MCF 10A (cell line): ENCODE measurements at regions not wholly inside any gene's neighbourhood (a gene's known extent, or its start where the extent isn't known, plus 50 kb on each side); places are given as distances from the start of the nearest gene placed in this dataset.

ENCODE experiments used
- BruUV-seq: library from RNA; stranded (reverse); fragments of 400-500 nt; replicated peaks from 2 replicates; lab custom pipeline; 2021; lab: Mats Ljungman, UMichigan
- CTCF ChIA-PET: fragments of 300-600 bp; sonication (Branson Sonifier 250); formaldehyde crosslinking; extraction: SDS; loops from one replicate; lab custom pipeline; 2021; ENCODE audit warnings: antibody characterized with exemption, inconsistent platforms; lab: Yijun Ruan, JAX
- POLR2A ChIA-PET: fragments of 300-600, 350-650 bp; sonication (Branson Sonifier 250); formaldehyde crosslinking; extraction: SDS; loops from one replicate; lab custom pipeline; 2020; ENCODE audit warnings: antibody characterized with exemption, inconsistent platforms; lab: Yijun Ruan, JAX
- DNase-seq: peaks from one replicate; pipeline ENCODE4 v3.0.0-alpha.2; 2018; ENCODE audit not compliant: unreplicated experiment
- H3K27ac Mint-ChIP-seq: one replicate; pipeline ENCODE4 v1.8.0; 2022; ENCODE audit warnings: mild to moderate bottlenecking, low read depth, mixed read lengths; ENCODE audit not compliant: unreplicated experiment
- H3K27me3 Mint-ChIP-seq: one replicate; pipeline ENCODE4 v1.8.0; 2022; ENCODE audit warnings: mixed read lengths; ENCODE audit not compliant: insufficient read depth, unreplicated experiment
- H3K36me3 Mint-ChIP-seq: one replicate; pipeline ENCODE4 v1.8.0; 2022; ENCODE audit warnings: mild to moderate bottlenecking, moderate library complexity, mixed read lengths; ENCODE audit not compliant: insufficient read depth, unreplicated experiment
- H3K4me1 Mint-ChIP-seq: one replicate; pipeline ENCODE4 v1.8.0; 2022; ENCODE audit warnings: mixed read lengths; ENCODE audit not compliant: insufficient read depth, unreplicated experiment
- H3K4me3 Mint-ChIP-seq: one replicate; pipeline ENCODE4 v1.8.0; 2022; ENCODE audit warnings: mild to moderate bottlenecking, moderate library complexity, mixed read lengths; ENCODE audit not compliant: unreplicated experiment
- H3K9me3 Mint-ChIP-seq: one replicate; pipeline ENCODE4 v1.8.0; 2022; ENCODE audit warnings: mixed read lengths; ENCODE audit not compliant: unreplicated experiment
- CTCF ChIP-seq: fragments of 200-600 bp; IDR thresholded peaks from one replicate; pipeline ENCODE4 v1.8.0; 2022; ENCODE audit warnings: antibody characterized with exemption, mild to moderate bottlenecking; ENCODE audit not compliant: unreplicated experiment
- intact Hi-C: fragments of 100-400 bp; cut with micrococcal nuclease; formaldehyde crosslinking; loops from 2 replicates; pipeline ENCODE4 v1.14.1; 2022

GRCh38 chr1:82870332-82870731 is 1069.6 kb downstream of the ADGRL2 start:
- H3K27ac Mint-ChIP-seq: no peak overlapping the region
- no peak for TF ChIP-seq CTCF
- intact Hi-C loops: no loop called here
- no peak overlapping the region for H3K4me3 Mint-ChIP-seq
- ChIA-PET POLR2A (interaction anchor here (0.6 kb wide), 1 partner anchor 104 kb away, joined by 3 read pairs; no protein-coding TSS in a partner anchor), CTCF (interaction anchor here (0.6 kb wide), 2 partner anchors 175 to 456 kb away, joined by 3 to 5 read pairs; no protein-coding TSS in a partner anchor)
- H3K9me3 Mint-ChIP-seq: no peaks in the 10 kb centered on the region
- BruUV-seq: no TSS peak
- no peaks in the 10 kb centered on the region for H3K36me3 Mint-ChIP-seq
- H3K4me1 Mint-ChIP-seq: no peaks in the 10 kb centered on the region
- no peak for DNase-seq
- no peaks in the 10 kb centered on the region for H3K27me3 Mint-ChIP-seq

- intact Hi-C loops: no loop called here
- Mint-ChIP-seq H3K36me3 (peaks cover 7% of the 10 kb centered on the region), H3K27ac (no peak overlapping the region), H3K4me1 (no peaks in the 10 kb centered on the region), H3K27me3 (no peaks in the 10 kb centered on the region), H3K4me3 (no peak overlapping the region), H3K9me3 (no peaks in the 10 kb centered on the region)
- TF ChIP-seq CTCF: no peak
- BruUV-seq: no TSS peak
- POLR2A ChIA-PET: no interaction called here
- no peak for DNase-seq
- CTCF ChIA-PET: no interaction called here
Observed at GRCh38 chr1:82867781-82868180, 1067.0 kb downstream of the ADGRL2 start.

- Mint-ChIP-seq H3K4me3 (no peak overlapping the region), H3K27ac (no peak overlapping the region), H3K4me1 (no peaks in the 10 kb centered on the region), H3K27me3 (no peaks in the 10 kb centered on the region), H3K36me3 (peaks cover 7% of the 10 kb centered on the region), H3K9me3 (no peaks in the 10 kb centered on the region)
- POLR2A ChIA-PET: interaction anchor here (0.5 kb wide), 1 partner anchor 32 kb away, joined by 3 read pairs; no protein-coding TSS in a partner anchor
- no TSS peak for BruUV-seq
- CTCF ChIA-PET: interaction anchor here (0.6 to 1.0 kb wide), 2 partner anchors 17 to 260 kb away, joined by 3 read pairs; no protein-coding TSS in a partner anchor
- TF ChIP-seq CTCF: no peak
- intact Hi-C loops: no loop called here
- DNase-seq: no peak
Observed at GRCh38 chr1:82861749-82862148, 1061.0 kb downstream of the ADGRL2 start.

GRCh38 chr1:82858031-82858430 is 1057.3 kb downstream of the ADGRL2 start:
- no peak for TF ChIP-seq CTCF
- no TSS peak for BruUV-seq
- no peaks in the 10 kb centered on the region for H3K4me1 Mint-ChIP-seq
- intact Hi-C loops: no loop called here
- no peak for DNase-seq
- H3K36me3 Mint-ChIP-seq: peaks cover under 1% of the 10 kb centered on the region
- ChIA-PET CTCF (no interaction called here), POLR2A (interaction anchor here (0.9 kb wide), 1 partner anchor 15 kb away, joined by 3 read pairs; no protein-coding TSS in a partner anchor)
- no peak overlapping the region for H3K4me3 Mint-ChIP-seq
- no peaks in the 10 kb centered on the region for H3K9me3 Mint-ChIP-seq
- H3K27ac Mint-ChIP-seq: no peak overlapping the region
- H3K27me3 Mint-ChIP-seq: no peaks in the 10 kb centered on the region
